A549 (cell line): ENCODE measurements at regions not wholly inside any gene's neighbourhood (a gene's known extent, or its start where the extent isn't known, plus 50 kb on each side); places are given as distances from the start of the nearest gene placed in this dataset.

ENCODE experiments used
- ATAC-seq, 2 experiments: fragments of 200-7000 bp in 1 of 2; fragments of >200 bp in 1 of 2; cut with Nextera tagmentation in 1 of 2; cut with Tn5 transposase in 1 of 2; 3 replicates each; pipeline versions ENCODE4 v1.8.0 to v1.9.1; 2018 to 2020; ENCODE audit warnings: mild to moderate bottlenecking in 1 of 2, moderate library complexity in 1 of 2
- CTCF ChIA-PET: fragments of 300-600 bp; sonication (Branson Sonifier 250); formaldehyde crosslinking; extraction: SDS; loops from one replicate; lab custom pipeline; 2021; ENCODE audit warnings: antibody characterized with exemption, inconsistent platforms; lab: Yijun Ruan, JAX
- POLR2A ChIA-PET: fragments of 350-600 bp; formaldehyde crosslinking; extraction: SDS; loops from one replicate; lab custom pipeline; 2021; ENCODE audit warnings: antibody characterized with exemption, inconsistent platforms; lab: Yijun Ruan, JAX
- DNase-seq, 2 experiments: peaks; one replicate each; pipeline versions ENCODE4 v3.0.0 to v3.0.0-alpha.2; 2011 to 2016; ENCODE audit warnings: low read depth in 1 of 2, low spot score in 1 of 2
- FAIRE-seq: peaks from 2 replicates; lab custom pipeline; 2011; peaks lifted over from hg19 to GRCh38; lab: Jason Lieb, UNC
- H3K27ac ChIP-seq, 2 experiments: fragments of >200 bp; sonication (Bioruptor Twin); formaldehyde crosslinking; 3 replicates each; pipeline ENCODE4 v1.5.1; 2016 to 2017
- H3K4me1 ChIP-seq: fragments of >200 bp; sonication (Bioruptor Twin); formaldehyde crosslinking; 3 replicates; pipeline ENCODE4 v1.6.1; 2016
- H3K4me2 ChIP-seq: fragments of >200 bp; sonication (Bioruptor Twin); formaldehyde crosslinking; 3 replicates; pipeline ENCODE4 v1.6.1; 2016
- H3K4me3 ChIP-seq: fragments of >200 bp; sonication (Bioruptor Twin); formaldehyde crosslinking; 3 replicates; pipeline ENCODE4 v1.5.1; 2016
- H3K9me3 ChIP-seq: fragments of >200 bp; sonication (Bioruptor Twin); formaldehyde crosslinking; 3 replicates; pipeline ENCODE4 v1.6.1; 2016
- ATOH8 ChIP-seq: fragments of 250-450 bp; sonication (Bioruptor Pico); IDR thresholded peaks from 2 replicates; pipeline ENCODE4 v1.5.0; 2020; ENCODE audit warnings: low read depth, mild to moderate bottlenecking, moderate library complexity
- BHLHE40 ChIP-seq: IDR thresholded peaks from 2 replicates; pipeline ENCODE4 v1.6.1; 2012; ENCODE audit warnings: low read depth, low read length, inconsistent platforms
- CEBPB ChIP-seq, 2 experiments: fragments of >200 bp in 1 of 2; sonication (Bioruptor Twin) in 1 of 2; formaldehyde crosslinking in 1 of 2; IDR thresholded peaks; 2 replicates each; pipeline ENCODE4 v1.6.1; 2012 to 2016
- EHF ChIP-seq: fragments of 250-450 bp; sonication (Bioruptor Pico); IDR thresholded peaks from 2 replicates; pipeline ENCODE4 v1.5.0; 2020; ENCODE audit warnings: mild to moderate bottlenecking
- EP300 ChIP-seq, 2 experiments: fragments of >200 bp; sonication (Bioruptor Twin); formaldehyde crosslinking; IDR thresholded peaks; 2 replicates in 1 of 2; 3 replicates in 1 of 2; pipeline ENCODE4 v1.6.1; 2016 to 2017
- FOXS1 ChIP-seq: fragments of 250-450 bp; sonication (Bioruptor Pico); IDR thresholded peaks from 2 replicates; pipeline ENCODE4 v1.5.0; 2020; ENCODE audit warnings: mild to moderate bottlenecking, moderate library complexity
- HEYL ChIP-seq: fragments of 250-450 bp; sonication (Bioruptor Pico); IDR thresholded peaks from 2 replicates; pipeline ENCODE4 v1.8.0; 2021; ENCODE audit warnings: mild to moderate bottlenecking, moderate library complexity
- HOXB13 ChIP-seq: fragments of 250-450 bp; sonication (Bioruptor Pico); IDR thresholded peaks from 2 replicates; pipeline ENCODE4 v1.5.0; 2020; ENCODE audit warnings: low read depth, mild to moderate bottlenecking, moderate library complexity
- HOXB5 ChIP-seq: fragments of 250-450 bp; sonication (Bioruptor Pico); IDR thresholded peaks from 2 replicates; pipeline ENCODE4 v1.5.0; 2020; ENCODE audit warnings: mild to moderate bottlenecking, moderate library complexity
- KDM1A ChIP-seq: fragments of 200-600 bp; sonication (generic); IDR thresholded peaks from 2 replicates; pipeline ENCODE4 v1.6.1; 2016; ENCODE audit warnings: low read depth, mild to moderate bottlenecking
- KDM5A ChIP-seq: fragments of 200-600 bp; sonication (generic); IDR thresholded peaks from 2 replicates; pipeline ENCODE4 v1.6.1; 2016; ENCODE audit warnings: antibody characterized with exemption, mild to moderate bottlenecking
- MYC ChIP-seq: IDR thresholded peaks from 2 replicates; pipeline ENCODE4 v1.6.1; 2012; ENCODE audit warnings: mild to moderate bottlenecking, inconsistent platforms, low read length, improper control_type of control experiment, borderline replicate concordance
- NFE2L2 ChIP-seq: fragments of 150-350 bp; conservative IDR thresholded peaks from 2 replicates; pipeline ENCODE4 v1.6.1; 2014; ENCODE audit warnings: low read length
- PBX3 ChIP-seq: IDR thresholded peaks from 2 replicates; pipeline ENCODE4 v1.6.1; 2012
- PHF8 ChIP-seq: fragments of 200-600 bp; sonication (generic); IDR thresholded peaks from 2 replicates; pipeline ENCODE4 v1.6.1; 2016; ENCODE audit warnings: low read depth, mild to moderate bottlenecking, antibody characterized with exemption, moderate library complexity, borderline replicate concordance
- RAD21 ChIP-seq, 2 experiments: fragments of >200 bp in 1 of 2; sonication (Bioruptor Twin) in 1 of 2; formaldehyde crosslinking in 1 of 2; IDR thresholded peaks in 1 of 2; conservative IDR thresholded peaks in 1 of 2; 2 replicates in 1 of 2; 3 replicates in 1 of 2; pipeline ENCODE4 v1.6.1; 2012 to 2018; ENCODE audit warnings: inconsistent platforms in 1 of 2
- RCOR1 ChIP-seq: fragments of 150-350 bp; IDR thresholded peaks from 2 replicates; pipeline ENCODE4 v1.6.1; 2014; ENCODE audit warnings: antibody characterized with exemption, low read length, low read depth
- REST ChIP-seq: fragments of 200-600 bp; sonication (generic); IDR thresholded peaks from 2 replicates; pipeline ENCODE4 v1.6.1; 2016; ENCODE audit warnings: antibody characterized with exemption, mild to moderate bottlenecking, moderate library complexity
- RFX5 ChIP-seq: fragments of 450-650 bp; IDR thresholded peaks from 2 replicates; pipeline ENCODE4 v1.7.1; 2014; ENCODE audit warnings: antibody characterized with exemption, mild to moderate bottlenecking, moderate library complexity
- RNF2 ChIP-seq: fragments of 200-600 bp; sonication (generic); IDR thresholded peaks from 2 replicates; pipeline ENCODE4 v1.6.1; 2016; ENCODE audit warnings: low read depth, mild to moderate bottlenecking, antibody characterized with exemption, moderate library complexity, borderline replicate concordance
- TP53 ChIP-seq: fragments of 250-450 bp; sonication (Bioruptor Pico); IDR thresholded peaks from 2 replicates; pipeline ENCODE4 v1.5.0; 2021; ENCODE audit warnings: mild to moderate bottlenecking, moderate library complexity
- WGBS: methylation state at CpG from one replicate; pipeline ENCODE4 v1.1.6; 2017; ENCODE audit errors: missing lambda C conversion rate; 5-methylcytosine and 5-hydroxymethylcytosine counted together

- 83% methylated on average over 2 of the region's 2 CpGs for WGBS
- ATAC-seq (no peak), FAIRE-seq (no peak), DNase-seq (no peak)
- Histone ChIP-seq H3K9me3 (peaks cover 7% of the 10 kb centered on the region; the same call in 1 of the 3 replicates), H3K4me1 (peaks cover 14% of the 10 kb centered on the region), H3K4me3 (no peak overlapping the region), H3K27ac (no peak overlapping the region), H3K4me2 (no peak overlapping the region)
- TF ChIP-seq CEBPB (IDR thresholded peaks at IDR 0.05) (no peak), RNF2 (no peak), TP53 (no peak), FOXS1 (CRISPR knock-in tag) (no peak), BHLHE40 (no peak), PBX3 (no peak), MYC (no peak), HOXB13 (no peak), EHF (CRISPR knock-in tag) (no peak), RAD21 (conservative IDR thresholded peaks at IDR 0.05 in 1 of 2, IDR thresholded peaks at IDR 0.05 in 1 of 2) (no peak), ATOH8 (CRISPR knock-in tag) (no peak), EP300 (IDR thresholded peaks at IDR 0.05) (no peak), KDM1A (no peak), NFE2L2 (no peak), PHF8 (no peak), HOXB5 (CRISPR knock-in tag) (no peak), HEYL (CRISPR knock-in tag) (no peak), RFX5 (no peak), KDM5A (no peak)
- POLR2A ChIA-PET = interaction anchor here (0.6 kb wide), 1 partner anchor 837 kb away, joined by 5 read pairs; the partner anchor contains the start of gene BDNF
- CTCF ChIA-PET = no interaction called here
Measured at GRCh38 chr11:28536504-28537267, 428.5 kb downstream of the METTL15 start.

GRCh38 chr11:28535677-28536076 lies 427.5 kb downstream of the METTL15 start:
- Histone ChIP-seq H3K4me1 (peaks cover 14% of the 10 kb centered on the region), H3K27ac (no peak overlapping the region), H3K9me3 (peaks cover 7% of the 10 kb centered on the region; the same call in 1 of the 3 replicates), H3K4me2 (no peak overlapping the region), H3K4me3 (no peak overlapping the region)
- ChIA-PET CTCF (no interaction called here), POLR2A (interaction anchor here (0.6 kb wide), 1 partner anchor 836 kb away, joined by 5 read pairs; the partner anchor contains the start of gene BDNF)
- FAIRE-seq = no peak
- 58% methylated on average over 2 of the region's 2 CpGs for WGBS
- no peak for ATAC-seq
- DNase-seq = no peak
- no peak for TF ChIP-seq REST
- no peak for TF ChIP-seq RCOR1
